ENCODE measurements at regions not wholly inside any gene's neighbourhood (a gene's known extent, or its start where the extent isn't known, plus 50 kb on each side); places are given as distances from the start of the nearest gene placed in this dataset.

DNA sequence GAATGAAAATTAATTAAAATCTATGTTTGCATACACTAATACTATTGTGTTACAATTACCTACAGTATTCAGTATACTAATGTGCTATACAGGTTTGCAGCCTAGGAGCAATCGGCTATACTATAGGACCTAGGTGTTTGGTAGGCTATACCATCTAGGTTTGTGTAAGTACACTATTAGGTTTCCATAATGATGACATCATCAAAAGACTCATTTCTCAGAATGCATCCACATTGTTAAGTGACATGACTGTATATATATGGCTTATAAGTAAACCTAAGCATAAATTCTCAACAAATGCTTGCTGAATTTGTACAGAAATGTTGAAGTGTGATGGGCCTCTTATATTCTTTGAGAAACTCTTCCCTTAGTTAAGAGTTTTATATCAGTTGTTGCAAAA is 206.5 kb upstream of the ZWINT start:
- H2AFZ ChIP-seq (ENCODE audit: control insufficient read depth, low read depth, low read length), result no peak overlapping the region
- ChIA-PET CTCF (no interaction called here), SMC1A (ENCODE audit: uncharacterized antibody, unreplicated experiment) (no interaction called here), RAD21 (ENCODE audit: unreplicated experiment) (no interaction called here), POLR2A (no interaction called here)
- no peaks in the 10 kb centered on the region; the same call in 2 of the 3 replicates for H3K9me3 ChIP-seq (replicated peaks; ENCODE audit: control insufficient read depth, insufficient read depth, low read length)
- H3K9ac ChIP-seq (ENCODE audit: control insufficient read depth, insufficient read depth, low read length), result no peak overlapping the region
- TF ChIP-seq RAD51 (IDR thresholded peaks at IDR 0.05) (no peak), ATF7 (IDR thresholded peaks at IDR 0.05; ENCODE audit: low read depth) (0 out of 2 replicates have a peak, but pooled peaks have one; percentile 11)
- no peak overlapping the region for H3K27ac ChIP-seq (ENCODE audit: control insufficient read depth, insufficient read depth)
- H3K36me3 ChIP-seq (ENCODE audit: control insufficient read depth in 2 of 2, insufficient read depth in 2 of 2, low read length in 1 of 2), result no peaks in the 10 kb centered on the region
- no peak overlapping the region for H3K4me3 ChIP-seq
- H3K4me2 ChIP-seq (ENCODE audit: control insufficient read depth, insufficient read depth), result no peak overlapping the region
- in situ Hi-C loops (cut with MboI) (no loop called here), intact Hi-C loops (cut with micrococcal nuclease; ENCODE audit: unreplicated experiment) (no loop called here)
- no peak for DNase-seq (ENCODE audit: low read depth, low spot score)
- no peaks in the 10 kb centered on the region for H3K79me2 ChIP-seq (ENCODE audit: control insufficient read depth, insufficient read depth, low read length)
- BruUV-seq (replicated peaks), result no TSS peak
- no peaks in the 10 kb centered on the region for H3K27me3 ChIP-seq (replicated peaks in 1 of 2; ENCODE audit: control insufficient read depth in 2 of 2, insufficient read depth in 2 of 2, low read length in 1 of 2)
- H4K20me1 ChIP-seq (ENCODE audit: control insufficient read depth, insufficient read depth), result no peaks in the 10 kb centered on the region
- no peak for ATAC-seq
- WGBS (ENCODE audit: insufficient coverage, insufficient replicate concordance, low lambda C conversion rate, missing lambda C conversion rate), result 53% methylated on average over 1 of the region's 1 CpG
- FAIRE-seq, result no peak
- no peaks in the 10 kb centered on the region for H3K4me1 ChIP-seq (ENCODE audit: control insufficient read depth, insufficient read depth, low read length)

DNA sequence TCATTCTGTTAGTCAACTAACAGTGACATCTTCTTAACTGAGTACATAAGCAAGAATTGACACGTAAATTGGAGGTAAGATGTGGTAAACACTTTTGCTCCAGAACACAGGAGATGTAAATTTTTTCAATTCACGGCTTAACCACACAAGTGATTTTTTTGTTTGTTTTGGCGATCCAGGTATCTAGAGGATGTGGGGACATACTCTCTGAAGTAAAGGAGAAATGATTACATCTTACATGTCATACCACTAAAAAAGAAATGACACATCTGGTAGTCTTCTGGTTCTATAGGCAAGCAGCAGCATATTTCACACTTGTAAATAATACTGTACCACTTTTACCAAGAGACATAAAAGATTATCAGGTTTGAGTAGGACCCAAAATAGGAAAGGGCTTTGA is 200.3 kb upstream of the ZWINT start:
- no peak overlapping the region for H3K9ac ChIP-seq (ENCODE audit: control insufficient read depth, insufficient read depth, low read length)
- RAD21 ChIA-PET (ENCODE audit: unreplicated experiment), result no interaction called here
- no peaks in the 10 kb centered on the region for H3K4me1 ChIP-seq (ENCODE audit: control insufficient read depth, insufficient read depth, low read length)
- no peak overlapping the region for H3K4me2 ChIP-seq (ENCODE audit: control insufficient read depth, insufficient read depth)
- H3K9me3 ChIP-seq (replicated peaks; ENCODE audit: control insufficient read depth, insufficient read depth, low read length), result no peaks in the 10 kb centered on the region
- H2AFZ ChIP-seq (ENCODE audit: control insufficient read depth, low read depth, low read length), result no peak overlapping the region
- no peaks in the 10 kb centered on the region for H3K79me2 ChIP-seq (ENCODE audit: control insufficient read depth, insufficient read depth, low read length)
- SMC1A ChIA-PET (ENCODE audit: uncharacterized antibody, unreplicated experiment), result interaction anchor here (1.2 kb wide), 1 partner anchor 63 kb away, joined by 3 read pairs; no protein-coding TSS in a partner anchor
- POLR2A ChIA-PET, result no interaction called here
- H3K27ac ChIP-seq (ENCODE audit: control insufficient read depth, insufficient read depth), result no peak overlapping the region
- in situ Hi-C loops (cut with MboI), result no loop called here
- peak; percentile 64 for ATAC-seq
- intact Hi-C loops (cut with micrococcal nuclease; ENCODE audit: unreplicated experiment), result no loop called here
- no peaks in the 10 kb centered on the region for H3K27me3 ChIP-seq (replicated peaks in 1 of 2; ENCODE audit: control insufficient read depth in 2 of 2, insufficient read depth in 2 of 2, low read length in 1 of 2)
- WGBS (ENCODE audit: insufficient coverage, insufficient replicate concordance, low lambda C conversion rate, missing lambda C conversion rate), result 20% methylated on average over 3 of the region's 3 CpGs
- CTCF ChIA-PET, result interaction anchor here (0.6 kb wide), 1 partner anchor 138 kb away, joined by 3 read pairs; no protein-coding TSS in a partner anchor
- no TSS peak for BruUV-seq (replicated peaks)
- no peak for DNase-seq (ENCODE audit: low read depth, low spot score)
- H3K36me3 ChIP-seq (ENCODE audit: control insufficient read depth in 2 of 2, insufficient read depth in 2 of 2, low read length in 1 of 2), result no peaks in the 10 kb centered on the region
- no peak overlapping the region for H3K4me3 ChIP-seq
- no peaks in the 10 kb centered on the region for H4K20me1 ChIP-seq (ENCODE audit: control insufficient read depth, insufficient read depth)
- TF ChIP-seq STAT3 (IDR thresholded peaks at IDR 0.05; ENCODE audit: low read depth, low read length), result no peak
- TF ChIP-seq NR2F1 (conservative IDR thresholded peaks at IDR 0.05), result no peak
- TF ChIP-seq IKZF1 (conservative IDR thresholded peaks at IDR 0.05), result no peak
- no peak for FAIRE-seq

Data from GM12878 (cell line).